ENCODE measurements at regions not wholly inside any gene's neighbourhood (a gene's known extent, or its start where the extent isn't known, plus 50 kb on each side); places are given as distances from the start of the nearest gene placed in this dataset.

DNA sequence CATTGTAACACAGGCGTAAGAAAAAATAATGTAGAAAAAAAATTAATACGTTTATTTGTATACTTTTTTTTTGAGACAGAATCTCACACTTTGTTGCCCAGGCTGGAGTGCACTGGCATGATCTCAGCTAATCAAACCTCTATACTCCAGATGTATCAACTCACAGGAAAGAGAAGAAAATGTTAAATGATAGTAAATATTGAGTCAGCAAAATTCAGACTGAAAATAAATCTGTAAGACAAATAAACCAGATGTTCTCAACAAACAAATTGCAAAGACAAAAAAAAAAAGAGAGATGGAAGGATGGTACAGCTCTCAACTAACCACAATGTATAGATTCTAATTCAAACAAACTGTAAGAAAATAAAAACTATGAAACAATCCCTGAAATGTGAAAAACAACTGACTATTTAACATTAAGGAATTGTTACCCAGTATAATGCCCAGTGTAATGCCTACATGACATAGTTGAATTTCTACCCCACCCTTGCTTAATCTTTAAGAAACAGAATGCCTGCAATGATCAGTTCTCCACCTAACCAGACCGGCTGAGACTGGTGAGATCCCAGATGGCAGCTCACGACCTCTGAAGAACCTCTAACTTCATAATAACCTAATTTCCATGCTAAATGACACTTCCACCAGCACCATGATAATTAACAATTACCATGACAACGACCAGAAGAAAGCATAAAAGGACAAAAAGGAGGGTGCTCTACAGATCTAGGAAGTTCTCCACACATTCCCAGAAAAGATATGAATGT lies 272.0 kb upstream of the GNAI1 start:
- DNase-seq = no peak

DNA sequence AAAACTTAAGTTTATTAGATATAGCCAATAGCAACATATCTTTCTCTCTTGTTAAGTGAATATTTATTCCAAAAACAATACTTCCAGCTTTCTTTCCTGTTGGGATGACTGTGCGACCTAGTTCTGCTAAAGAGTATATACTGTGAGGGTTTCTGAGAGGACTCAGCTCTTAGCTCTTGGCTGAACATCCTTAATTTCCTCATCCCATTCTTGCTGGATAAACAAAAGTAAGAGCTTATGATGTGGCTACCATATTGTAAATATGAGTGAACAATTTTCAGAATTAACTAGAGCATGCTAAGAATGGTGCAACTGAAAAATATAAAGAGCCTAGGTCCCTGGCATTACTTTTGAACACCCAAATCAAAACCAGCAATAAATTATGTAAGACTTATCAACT lies 279.5 kb upstream of the GNAI1 start:
- DNase-seq = no peak

DNA sequence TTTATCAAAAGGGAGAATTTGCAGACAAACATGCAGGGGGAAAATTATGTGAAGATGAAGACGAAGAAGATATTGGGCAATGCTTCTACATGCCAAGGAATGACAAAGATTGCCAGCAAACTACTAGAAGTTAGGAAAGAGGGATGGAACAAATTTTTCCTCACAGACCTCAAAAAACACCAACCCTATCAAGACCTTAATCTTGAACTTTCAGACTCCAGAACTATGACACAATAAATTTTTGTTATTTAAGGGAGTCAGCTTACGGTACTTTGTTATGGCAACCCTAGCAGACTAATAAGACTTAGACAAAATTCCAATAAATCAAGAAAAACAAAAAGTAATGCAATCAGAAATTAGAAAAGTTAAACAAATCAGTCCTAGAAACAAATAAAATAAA lies 280.0 kb upstream of the GNAI1 start:
- no peak for DNase-seq

DNA sequence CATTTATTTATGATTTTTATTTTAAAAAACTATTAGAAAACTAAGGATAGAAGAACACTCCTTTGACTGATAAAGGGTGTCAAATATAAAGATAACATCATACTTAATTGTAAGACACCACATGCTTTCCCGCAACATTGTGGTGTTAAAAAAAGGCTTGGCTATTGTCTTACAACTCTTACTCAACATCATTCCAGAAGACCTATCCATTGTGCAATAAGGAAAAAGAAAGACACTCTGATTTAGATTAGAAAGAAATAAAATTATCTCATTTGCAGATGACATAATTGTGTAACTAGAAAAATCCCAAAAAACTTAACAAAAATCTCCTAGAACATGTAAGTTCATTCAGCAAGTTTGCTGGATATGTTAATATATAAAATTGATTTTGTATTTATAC lies 296.7 kb upstream of the GNAI1 start:
- DNase-seq = no peak

DNA sequence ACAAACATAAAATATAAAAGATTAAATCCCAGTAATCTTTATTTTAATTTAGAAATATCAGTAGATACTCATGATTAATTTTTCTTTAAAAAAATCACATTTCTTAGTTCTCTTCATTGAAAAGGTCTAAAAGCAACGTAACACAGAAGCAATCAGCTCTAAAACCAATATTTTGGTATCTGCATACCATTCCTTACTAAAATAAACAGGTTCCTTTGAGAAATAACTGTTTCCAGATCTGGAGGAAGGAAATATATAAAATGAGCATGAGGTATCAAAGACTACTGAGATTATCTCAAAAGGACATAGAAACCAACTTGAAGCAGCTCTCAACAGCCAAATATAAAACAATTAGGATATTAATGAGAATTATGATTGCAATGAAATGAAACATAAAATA lies 301.0 kb upstream of the GNAI1 start:
- DNase-seq = no peak

DNA sequence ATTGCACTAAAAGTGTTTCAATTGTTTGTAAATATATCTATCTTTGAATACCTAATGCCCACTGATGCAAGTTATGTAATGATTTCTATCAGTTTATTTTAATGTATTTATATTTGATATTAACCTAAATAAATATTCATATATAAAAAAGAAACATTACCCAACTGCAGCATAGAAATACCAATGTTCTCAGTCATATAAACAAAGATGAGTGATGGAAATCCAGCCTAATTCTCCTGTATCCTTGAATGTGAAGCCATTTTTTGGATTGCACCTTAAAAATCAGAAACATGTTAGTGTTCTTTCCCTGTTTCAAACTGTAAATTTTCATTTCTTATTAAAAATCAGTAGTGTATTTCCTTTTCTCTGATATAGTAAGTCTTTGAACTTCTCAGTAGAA lies 305.8 kb upstream of the GNAI1 start:
- no peak for DNase-seq

DNA sequence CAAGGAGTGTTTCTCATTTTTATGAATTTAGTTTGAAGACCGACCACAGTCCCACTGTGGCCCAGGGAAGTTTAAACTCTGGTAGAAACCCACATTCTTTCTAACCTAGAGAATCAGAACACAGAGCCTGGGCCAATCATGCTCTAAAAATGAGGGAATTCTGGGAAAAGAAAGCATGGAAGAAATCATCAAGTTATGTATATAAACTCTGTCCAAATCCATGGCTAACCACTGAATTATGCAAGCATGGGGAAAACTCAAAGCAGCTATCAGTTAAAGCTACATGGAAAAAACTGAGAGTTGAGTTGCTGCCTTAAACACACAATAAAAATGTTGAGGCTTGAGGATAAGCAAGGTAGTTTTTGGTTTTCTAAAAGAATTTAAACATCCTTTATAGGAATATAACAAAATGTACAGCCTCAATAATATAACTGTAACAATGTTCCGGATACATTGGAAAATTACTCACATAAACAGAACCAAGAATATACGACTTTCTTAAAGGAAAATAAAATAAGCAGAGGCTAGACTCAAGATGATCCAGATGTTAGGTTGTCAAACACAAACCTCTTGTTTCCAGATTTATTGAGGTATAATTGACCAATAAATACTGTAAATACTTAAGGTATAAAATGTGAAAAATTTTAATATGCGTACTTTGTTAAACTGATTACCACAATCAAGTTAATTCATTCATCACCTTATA lies 311.2 kb upstream of the GNAI1 start:
- no peak for DNase-seq

DNA sequence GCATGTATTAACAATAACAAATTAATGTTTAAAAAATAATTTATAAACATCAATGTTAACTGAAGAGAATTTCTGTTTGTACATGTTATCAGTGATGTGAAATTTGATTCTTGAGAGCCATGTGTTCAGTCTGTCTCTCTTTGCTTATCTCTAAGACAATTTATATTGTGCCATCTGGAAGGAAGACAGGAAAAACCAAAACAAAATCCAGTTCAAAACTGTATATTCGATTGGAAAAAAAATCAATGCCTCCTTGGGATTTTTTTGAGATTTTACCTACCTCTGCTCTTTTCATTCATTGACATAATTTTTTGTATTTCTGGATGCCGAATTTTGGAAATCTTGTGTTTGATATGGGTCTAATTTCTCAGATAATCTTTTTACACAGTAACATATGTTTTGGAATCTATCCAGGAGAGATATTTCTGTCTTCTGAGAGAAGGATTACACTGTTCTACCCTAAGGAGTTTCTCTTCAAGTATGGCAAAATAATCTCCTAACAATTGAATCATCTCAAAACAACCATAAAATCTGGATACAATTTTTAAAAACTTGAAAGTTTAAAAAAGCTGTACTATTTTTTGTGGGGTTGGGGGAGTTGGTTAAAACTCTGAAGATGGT lies 311.9 kb upstream of the GNAI1 start:
- no peak for DNase-seq

DNA sequence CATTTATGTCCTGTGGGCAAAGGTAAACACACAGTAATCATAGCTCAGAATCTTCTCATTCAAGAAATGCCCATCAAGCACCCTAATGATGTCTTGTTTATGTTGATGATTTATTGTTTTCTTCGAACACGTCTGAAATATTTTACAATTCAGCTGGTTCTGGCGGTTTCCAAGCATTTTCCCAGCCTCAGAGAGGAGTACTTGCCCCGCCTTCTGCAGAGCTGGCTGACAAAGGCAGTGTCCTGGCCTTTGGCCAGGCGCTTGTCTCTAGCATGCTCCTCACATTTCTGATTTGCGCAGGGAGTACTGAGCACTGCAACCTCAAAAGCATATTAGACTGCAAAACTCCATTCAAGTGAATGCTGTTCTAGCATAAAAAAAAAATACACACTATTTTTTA lies 314.2 kb upstream of the GNAI1 start:
- DNase-seq = peak; percentile 2 to 43

DNA sequence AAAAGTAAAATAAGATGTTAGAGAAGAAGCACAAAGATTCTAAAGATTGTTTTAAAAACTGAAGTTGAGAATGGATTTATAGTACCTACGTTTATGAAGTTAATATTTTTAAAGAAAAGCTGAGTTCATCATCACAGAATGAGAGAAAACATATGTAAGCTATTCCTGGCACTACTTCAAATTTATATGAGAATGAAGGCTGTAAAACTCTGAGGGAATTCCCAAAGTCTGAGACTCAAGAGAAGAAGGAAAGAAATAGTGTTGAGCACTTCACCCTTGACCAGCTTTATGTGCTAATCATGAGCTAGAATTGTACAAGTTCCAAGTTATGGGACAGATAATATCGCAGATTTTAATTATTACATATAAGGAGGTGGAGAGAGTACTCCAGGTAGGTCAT lies 323.7 kb upstream of the GNAI1 start:
- DNase-seq = no peak

DNA sequence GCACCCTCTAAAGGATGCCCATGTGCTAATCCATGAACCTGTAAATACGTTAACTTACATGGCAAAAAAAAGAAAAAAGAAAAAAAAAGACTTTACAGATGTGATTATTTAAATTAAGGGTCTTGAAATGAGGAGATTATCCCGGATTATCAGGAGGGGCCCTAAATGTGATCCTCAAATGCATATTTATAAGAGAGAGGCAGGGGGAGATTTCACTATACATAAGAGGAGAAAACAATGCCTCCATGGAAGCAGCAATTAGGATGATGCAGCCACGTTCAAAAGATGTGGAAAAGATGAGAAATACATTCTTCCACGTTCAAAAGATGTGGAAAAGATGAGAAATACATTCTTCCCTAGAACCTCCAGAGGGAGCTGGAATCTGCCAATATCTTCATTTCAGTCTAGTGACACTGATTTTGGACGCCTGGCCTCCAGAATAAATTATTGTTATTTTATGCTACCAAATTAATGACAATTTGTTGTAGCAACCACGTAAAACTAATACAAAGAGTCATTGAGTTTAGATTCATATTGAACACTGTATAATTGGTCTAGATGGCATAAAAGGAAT lies 328.4 kb upstream of the GNAI1 start:
- no peak for DNase-seq

DNA sequence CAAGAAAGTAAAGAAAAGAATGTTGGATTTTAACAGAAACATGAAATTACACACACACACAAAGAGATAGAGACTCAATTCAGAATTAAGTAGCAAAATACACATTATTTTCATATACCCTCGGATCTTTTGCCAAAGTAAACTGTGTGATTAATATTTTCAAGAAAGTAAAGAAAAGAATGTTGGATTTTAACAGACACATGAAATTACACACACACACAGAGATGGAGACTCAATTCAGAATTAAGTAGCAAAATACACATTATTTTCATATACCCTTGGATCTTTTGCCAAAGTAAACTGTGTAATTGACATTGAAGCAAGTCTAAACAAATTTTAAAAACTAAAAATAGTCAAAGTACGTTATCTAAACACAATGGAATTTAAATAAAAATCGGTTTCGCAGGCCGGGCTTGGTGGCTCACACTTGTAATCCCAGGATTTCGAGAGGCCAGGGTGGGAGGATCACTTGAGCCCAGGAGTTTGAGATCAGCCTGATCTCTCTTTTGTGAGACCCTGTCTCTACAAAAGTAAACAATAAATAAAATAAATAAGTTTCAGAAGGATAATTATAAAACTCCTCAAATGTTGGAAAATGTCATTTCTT lies 337.3 kb upstream of the MAGI2 start:
- DNase-seq = no peak

DNA sequence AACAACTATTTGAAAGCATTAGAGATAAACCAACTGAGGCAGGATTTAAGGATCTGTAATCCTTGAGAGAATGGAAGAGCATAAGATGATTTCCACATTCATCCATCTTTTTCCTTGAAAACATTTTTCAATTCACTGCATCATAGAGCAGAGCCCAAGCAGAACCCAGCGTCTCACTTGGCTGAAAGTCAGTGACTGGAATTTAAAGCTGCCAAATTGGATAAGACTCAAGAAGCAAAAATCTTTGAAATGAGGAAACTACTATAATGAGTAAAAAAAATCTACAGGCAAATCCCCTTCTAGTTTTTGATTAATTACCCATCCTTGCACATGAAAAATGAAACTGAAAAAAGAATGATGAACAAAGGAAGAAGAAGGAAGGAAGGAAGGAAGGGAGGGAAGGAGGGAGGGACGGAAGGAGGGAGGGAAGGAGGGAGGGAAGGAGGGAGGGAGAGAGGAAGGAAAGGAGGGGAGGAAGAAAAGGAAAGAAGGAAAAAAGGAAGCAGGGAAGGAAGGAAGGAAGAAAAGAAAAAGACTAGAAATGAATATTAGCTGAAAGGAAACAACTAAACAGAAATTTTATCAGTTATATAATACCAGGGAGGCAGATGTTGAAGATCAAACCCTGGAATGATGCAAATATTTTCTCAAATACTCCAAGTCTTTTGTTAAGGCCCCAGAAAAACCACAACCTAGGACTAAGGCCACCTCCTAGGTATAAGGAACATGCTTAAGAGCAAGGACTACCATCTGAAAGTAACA lies 336.3 kb upstream of the MAGI2 start:
- DNase-seq = no peak

DNA sequence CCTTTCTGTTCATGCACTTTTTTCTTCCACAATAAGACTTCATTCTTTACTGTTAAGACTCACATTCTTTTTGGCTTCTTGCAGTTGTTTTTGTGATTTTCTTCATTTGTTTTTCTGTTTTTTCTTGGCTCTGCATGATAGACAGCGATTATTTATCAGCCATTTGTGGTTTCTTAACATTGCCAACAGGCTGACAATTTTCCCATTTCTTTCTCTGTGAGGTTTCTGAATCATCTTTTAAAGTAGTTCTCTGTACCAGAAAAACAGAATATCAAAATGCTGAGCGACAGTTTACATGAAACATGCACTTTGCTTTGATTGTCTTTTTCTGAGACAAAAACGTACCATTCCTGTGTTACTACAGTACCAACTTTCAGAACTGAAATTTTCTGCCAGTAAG lies 334.2 kb upstream of the MAGI2 start:
- DNase-seq = no peak

DNA sequence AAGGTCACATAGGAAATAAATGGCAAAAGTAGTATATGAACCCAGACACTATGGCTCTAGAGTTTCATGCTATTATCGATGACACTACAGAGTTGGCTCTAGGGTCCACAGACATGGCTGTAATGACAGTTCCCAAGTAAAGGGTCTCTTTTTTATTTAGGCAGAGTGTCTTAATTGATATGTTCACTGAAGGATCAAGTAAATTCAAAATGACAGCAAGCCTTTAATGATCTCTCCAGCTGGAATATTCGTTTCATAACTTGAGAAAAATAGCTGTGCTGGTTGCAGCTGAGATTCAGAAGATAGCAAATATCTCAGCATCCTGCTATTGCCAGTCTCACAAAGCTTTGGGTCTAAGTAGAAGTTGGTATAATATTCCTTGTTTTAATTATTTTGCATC lies 333.6 kb upstream of the MAGI2 start:
- no peak for DNase-seq

DNA sequence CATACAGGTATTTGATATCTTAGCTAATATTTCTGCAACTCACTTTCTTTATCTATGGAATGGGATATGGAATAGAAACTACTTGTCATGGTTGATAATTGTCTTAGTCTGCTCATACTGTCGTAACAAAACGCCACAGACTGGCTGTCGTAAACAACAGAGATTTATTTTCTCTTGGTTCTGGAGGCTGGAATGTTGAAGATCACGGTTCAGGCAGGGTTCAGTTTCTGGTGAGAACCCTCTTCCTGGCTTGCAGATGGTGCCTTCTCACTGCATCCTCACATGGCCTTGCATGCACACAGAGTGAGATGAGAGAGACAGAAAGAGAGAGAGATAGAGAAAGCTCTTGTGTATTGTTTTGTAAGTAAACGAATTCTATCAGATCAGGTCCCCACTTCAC lies 332.7 kb upstream of the MAGI2 start:
- no peak for DNase-seq

DNA sequence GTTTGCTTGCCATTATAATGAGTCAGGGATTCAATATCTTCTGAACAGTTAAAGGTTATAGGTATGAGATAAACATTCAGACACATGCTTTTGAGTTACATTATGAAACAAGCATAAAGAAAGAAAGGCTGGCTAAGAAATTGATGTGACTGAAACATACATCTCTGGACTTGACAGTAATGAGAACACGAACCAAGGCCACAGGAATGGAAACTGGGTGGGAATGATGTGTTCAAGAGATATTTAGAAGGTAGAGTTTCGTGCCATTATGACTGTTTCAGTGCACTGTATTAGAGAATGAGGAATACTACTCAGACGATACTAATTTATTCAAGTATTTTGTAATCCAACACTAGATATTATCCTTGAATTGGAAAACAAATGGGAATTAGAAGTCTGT lies 332.1 kb upstream of the MAGI2 start:
- no peak for DNase-seq

DNA sequence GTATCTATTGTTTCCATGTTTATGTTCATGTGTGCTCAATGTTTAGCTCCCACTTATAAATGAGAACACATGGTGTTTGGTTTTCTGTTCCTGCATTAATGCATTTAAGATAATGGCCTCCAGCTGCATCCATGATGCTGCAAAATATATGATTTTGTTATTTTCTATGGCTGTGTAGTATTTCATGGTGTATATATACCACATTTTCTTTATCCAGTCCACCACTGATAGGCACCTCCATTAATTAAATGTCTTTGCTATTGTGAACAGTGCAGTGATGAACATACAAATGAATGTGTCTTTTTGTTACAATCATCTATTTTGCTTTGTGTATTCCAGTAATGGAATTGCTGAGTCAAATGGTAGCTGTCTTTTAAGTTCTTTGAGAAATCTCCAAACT lies 329.4 kb upstream of the MAGI2 start:
- DNase-seq = no peak

DNA sequence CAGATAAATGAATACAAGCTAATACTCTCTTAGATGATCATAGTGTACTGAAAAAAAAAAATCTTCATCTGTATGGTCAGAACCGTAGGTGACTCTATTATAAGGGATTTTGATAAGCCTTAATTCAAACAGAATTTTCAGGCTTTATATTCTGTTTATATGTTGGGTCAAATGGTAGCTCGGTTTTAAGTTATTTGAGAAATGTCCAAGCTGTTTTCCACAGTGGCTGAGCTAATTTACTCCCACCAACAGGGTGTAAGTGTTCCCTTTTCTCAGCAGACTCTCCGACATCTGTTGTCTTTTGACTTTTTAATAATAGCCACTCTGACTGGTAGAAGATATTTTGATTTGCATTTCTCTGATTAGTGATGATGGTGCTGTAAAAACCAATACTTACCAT lies 328.8 kb upstream of the MAGI2 start:
- no peak for DNase-seq

DNA sequence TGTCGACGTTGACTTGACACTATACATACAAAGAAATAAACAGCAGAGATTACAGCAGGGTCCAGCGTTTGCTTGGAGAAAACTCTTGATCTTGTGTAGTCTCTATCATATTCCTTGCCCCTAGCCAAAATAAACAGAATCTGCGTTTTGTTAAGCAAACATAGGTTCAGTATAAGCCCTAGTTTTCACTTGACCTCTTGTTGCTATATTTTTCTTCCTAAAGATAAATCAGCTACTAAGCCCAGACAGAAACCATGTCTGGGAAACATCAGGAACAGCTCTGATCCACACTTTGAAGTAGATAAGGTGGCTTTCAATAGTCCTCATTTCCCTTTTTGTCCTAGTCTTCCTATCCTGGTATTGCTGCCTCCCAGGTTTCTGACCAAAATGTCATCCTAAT lies 328.2 kb upstream of the MAGI2 start:
- DNase-seq = no peak

DNA sequence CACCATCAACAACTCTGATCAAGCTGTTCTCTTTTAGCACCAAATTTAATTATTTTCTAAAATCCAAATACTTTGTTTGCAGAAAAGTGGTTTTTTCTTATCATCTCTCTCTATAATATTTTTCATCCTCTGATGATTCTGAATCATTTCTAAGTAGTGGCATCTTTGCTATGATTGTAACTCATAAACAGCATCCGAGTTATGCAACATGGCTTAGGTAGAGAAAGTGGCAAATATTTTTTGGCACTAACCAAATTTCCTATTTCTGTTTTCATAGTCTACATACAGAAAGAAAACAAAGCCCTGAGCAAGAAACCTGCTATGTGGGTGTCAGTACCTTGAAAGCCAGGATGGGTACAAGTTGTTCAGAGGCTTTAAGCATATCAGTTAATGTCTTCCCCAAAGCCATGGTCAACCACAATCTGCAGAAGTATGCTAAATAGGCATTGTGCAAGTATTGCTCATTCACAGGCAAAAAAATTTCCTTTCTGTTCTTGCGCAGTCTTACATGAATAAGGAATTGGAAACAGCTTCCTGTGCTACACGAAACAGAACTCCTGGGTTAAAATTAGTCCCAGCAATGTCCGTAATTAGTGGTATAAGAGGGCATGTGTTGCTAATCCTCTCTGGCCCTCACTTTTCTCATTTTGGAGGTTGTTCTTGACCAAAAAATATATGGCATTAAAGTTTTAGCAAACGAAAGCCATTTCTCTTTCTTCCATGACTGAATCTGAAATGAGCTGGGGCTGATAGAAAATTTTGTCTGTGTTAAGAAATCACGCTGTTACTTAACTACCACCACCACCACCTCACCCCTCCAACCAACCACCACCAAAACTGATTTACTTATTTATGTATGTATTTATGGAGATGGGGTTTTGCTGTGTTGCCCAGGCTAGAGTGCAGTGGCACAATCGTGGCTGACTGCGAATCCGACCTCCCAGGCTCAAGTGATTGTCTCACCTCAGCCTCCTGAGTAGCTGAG lies 325.6 kb upstream of the MAGI2 start:
- DNase-seq = peak in 1 of 2 donors; percentile 10
